CD1c-positive myeloid dendritic cell (primary cell): ENCODE measurements at regions not wholly inside any gene's neighbourhood (a gene's known extent, or its start where the extent isn't known, plus 50 kb on each side); places are given as distances from the start of the nearest gene placed in this dataset.
"Not testable (repeated sequence)": the region's sequence is repeated elsewhere in the genome, so short reads cannot be mapped to it uniquely, and the experiment has no call there.

Experiments used
- DNase-seq: peaks from one replicate; pipeline ENCODE4 v3.0.0-alpha.2; 2016; ENCODE audit errors: extremely low spot score

DNA sequence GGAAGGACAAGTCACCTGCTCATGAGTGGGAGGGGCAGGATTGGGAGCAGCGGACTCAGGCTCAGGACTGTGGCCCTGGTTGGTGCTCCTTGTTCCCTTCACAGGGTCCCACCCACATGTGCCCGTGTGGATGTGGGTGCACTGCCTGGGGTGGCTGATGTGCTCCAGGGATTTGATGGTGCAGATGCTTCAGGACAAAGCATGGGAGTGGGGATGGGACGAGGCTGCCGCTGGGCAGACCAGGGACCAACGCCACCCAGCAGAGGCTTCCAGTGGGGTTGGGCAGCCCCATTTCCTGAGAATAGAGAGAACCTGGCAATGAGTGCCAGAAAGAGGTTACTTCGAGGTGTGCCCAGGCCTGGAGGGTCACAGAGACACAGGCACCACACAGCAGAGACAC is 65.5 kb upstream of the IGLL5 start:
- no peak for DNase-seq

GRCh38 chr22:22822553-22822952 is 65.1 kb upstream of the IGLL5 start:
- DNase-seq, result not testable (repeated sequence)

GRCh38 chr22:22823131-22823810 is 64.3 kb upstream of the IGLL5 start:
- DNase-seq, result peak; percentile 14

GRCh38 chr22:22824340-22825212 is 63.0 kb upstream of the IGLL5 start:
- DNase-seq, result no peak

DNA sequence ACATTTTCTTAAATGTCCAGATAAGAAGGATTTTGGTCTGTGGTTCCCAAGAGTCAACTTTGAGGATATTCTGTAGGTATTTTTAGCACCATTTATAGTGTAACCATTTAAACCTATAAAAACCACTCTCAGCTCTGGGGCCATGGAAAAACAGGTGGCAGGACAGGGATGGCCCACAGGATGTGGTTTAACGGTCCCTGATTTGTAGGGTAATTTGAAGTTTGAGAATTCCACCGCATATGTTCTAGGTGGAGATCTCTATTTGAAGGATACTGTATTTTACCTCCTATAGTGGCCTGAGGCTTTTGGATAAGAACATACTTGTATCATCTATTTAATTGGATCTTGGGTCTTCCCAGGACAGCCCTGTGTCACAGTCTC is 62.4 kb upstream of the IGLL5 start:
- DNase-seq, result no peak

DNA sequence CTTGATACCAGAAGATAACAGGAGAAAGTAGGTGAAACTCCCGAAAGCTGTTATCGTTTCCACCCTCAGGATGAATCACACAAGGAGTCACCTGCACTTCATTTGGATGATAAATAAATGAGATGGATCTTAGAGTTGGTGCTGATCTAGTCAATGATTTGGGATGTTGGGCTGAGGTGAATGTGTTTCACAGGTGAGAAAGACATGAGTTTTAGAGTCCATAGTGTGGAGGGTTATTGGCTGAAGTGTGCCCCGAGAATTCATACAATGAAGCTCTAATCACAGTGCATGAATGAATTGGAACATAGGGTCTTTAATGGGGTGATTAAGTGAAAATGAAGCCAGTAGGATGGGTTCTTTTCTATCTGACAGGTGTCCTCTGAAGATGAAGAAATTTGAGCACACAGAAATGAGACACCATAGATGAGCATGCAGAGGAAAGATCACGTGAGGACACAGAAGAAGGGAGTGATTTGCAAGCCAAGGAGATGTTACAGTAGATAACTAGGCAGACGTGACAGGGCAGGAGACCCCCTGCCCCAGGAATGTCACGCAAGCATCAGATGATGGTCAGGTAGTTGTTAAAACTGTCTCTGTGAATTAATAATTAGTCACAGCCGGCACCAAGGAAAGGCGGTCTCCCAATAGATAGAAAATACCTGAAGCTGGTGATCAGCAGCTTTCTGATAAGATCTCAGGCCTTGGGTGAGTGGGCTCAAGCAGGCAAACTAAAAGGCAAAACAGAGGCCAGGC is 60.3 kb upstream of the IGLL5 start:
- no peak for DNase-seq

DNA sequence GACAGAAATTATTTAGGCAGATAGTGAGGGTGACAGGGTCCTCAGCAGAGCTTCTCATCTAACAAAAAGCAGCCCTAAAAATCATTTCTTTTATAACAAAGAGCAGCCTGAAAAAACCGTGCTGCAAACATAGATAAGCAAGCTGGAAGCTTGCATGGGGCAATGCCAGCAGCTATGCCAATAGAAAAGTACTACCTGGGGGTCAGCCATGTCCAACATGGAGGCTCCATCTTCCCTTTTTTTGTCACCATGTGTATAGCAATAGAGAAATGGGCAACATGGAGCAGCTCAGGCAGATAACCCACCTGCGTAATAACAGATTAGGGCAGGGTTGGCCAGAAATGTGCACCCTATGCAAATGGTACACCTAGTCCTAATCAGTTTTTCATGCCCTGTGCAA is 57.4 kb upstream of the IGLL5 start:
- DNase-seq, result no peak

DNA sequence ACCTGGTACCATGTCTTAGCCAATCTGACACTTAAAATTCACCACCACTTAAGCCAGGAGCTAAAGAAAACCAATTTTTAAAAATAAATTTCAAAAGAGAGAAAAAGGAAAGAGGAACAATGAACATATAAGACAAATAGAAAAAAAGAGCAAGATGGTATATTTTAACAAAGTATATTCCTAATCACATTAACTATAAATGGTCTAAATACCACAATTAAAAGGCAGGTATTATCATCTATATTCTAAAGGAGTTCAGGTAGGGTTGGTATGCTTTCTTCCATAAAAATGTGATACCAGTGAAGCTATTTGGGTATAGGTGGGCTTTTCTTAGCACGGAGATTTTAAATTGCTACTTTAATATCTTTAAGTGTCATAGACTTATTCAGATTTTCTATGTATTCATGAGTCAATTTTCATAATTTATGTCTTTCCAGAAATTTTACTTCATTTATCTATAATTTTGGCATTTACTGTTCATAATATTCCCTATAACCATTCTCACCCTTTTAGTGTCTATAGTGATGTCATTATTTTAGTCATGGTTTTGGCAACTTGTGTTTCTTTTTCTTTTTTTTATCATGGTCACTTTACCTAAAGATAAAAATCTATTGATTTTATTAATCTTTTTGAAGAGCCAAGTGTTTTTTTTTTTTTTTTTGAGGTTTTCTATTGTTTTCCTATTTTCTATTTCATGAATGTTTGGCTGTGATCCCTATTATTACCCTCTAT is 56.5 kb upstream of the IGLL5 start:
- no peak for DNase-seq

- no peak for DNase-seq
Measured at GRCh38 chr22:22833059-22833458, 54.6 kb upstream of the IGLL5 start.

DNA sequence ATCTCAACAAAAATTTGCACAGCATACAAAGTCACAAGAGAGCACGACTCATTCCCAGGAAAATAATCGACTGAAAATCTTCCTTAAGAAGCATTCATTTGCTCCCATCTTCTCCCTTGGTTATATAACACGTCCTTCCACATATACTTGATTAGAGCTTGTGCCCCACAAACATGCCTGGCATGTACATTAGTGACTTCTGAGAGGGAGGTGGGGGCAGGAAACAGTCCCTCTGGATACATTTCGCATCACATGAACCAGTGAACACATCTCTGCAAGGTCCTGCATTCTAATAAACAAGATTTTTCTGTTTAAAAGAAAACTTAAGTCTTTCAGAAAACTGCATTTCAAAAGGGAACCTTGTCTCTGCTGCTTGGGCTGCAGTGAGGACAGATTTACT is 54.1 kb upstream of the IGLL5 start:
- no peak for DNase-seq

DNA sequence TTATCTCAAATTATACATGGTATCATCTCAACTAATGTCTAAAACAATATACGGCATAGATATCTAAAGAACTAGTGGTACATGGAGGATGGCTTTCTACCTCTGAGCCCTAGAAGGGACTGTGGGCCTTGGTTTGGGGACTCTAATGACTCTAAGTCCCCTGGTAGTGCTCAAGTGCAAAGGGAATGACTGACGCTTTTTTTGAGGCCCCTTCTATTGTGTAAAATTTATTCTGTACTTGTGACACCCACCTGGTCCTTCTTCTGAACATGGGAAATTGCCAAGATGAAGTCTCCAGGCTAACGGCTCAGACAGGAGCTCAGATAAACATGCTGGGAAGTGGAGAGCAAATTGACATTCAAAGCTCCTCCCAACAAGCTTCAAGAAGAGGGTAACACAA is 53.4 kb upstream of the IGLL5 start:
- no peak for DNase-seq

GRCh38 chr22:22834783-22835182 is 52.8 kb upstream of the IGLL5 start:
- no peak for DNase-seq

GRCh38 chr22:22835242-22835641 is 52.4 kb upstream of the IGLL5 start:
- DNase-seq, result no peak

GRCh38 chr22:22835771-22836291 is 51.8 kb upstream of the IGLL5 start:
- DNase-seq, result peak; percentile 32

GRCh38 chr22:22836635-22837034 is 51.0 kb upstream of the IGLL5 start:
- DNase-seq, result peak; percentile 44
